Ishikawa (cell line): ENCODE measurements at regions not wholly inside any gene's neighbourhood (a gene's known extent, or its start where the extent isn't known, plus 50 kb on each side); places are given as distances from the start of the nearest gene placed in this dataset.

Source experiments
- CEBPB ChIP-seq: IDR thresholded peaks from 2 replicates; pipeline ENCODE4 v1.6.1; 2012
- CREB1 ChIP-seq: IDR thresholded peaks from 2 replicates; pipeline ENCODE4 v1.6.1; 2012; ENCODE audit warnings: low read depth
- EGR1 ChIP-seq: IDR thresholded peaks from 2 replicates; pipeline ENCODE4 v1.6.1; 2012
- EP300 ChIP-seq: IDR thresholded peaks from 2 replicates; pipeline ENCODE4 v1.6.1; 2012; ENCODE audit warnings: borderline replicate concordance
- MAX ChIP-seq: IDR thresholded peaks from 2 replicates; pipeline ENCODE4 v1.6.1; 2012
- REST ChIP-seq: IDR thresholded peaks from 2 replicates; pipeline ENCODE4 v1.6.1; 2012; ENCODE audit warnings: low read depth, mild to moderate bottlenecking
- TAF1 ChIP-seq: IDR thresholded peaks from 2 replicates; pipeline ENCODE4 v1.6.1; 2012; ENCODE audit warnings: low read depth, mild to moderate bottlenecking
- TCF12 ChIP-seq: IDR thresholded peaks from 2 replicates; pipeline ENCODE4 v1.6.1; 2012; ENCODE audit warnings: low read depth
- TEAD4 ChIP-seq: IDR thresholded peaks from 2 replicates; pipeline ENCODE4 v1.6.1; 2012
- YY1 ChIP-seq: IDR thresholded peaks from 2 replicates; pipeline ENCODE4 v1.6.1; 2012; ENCODE audit warnings: low read depth

- TF ChIP-seq TAF1: no peak
- TF ChIP-seq YY1: no peak
- TF ChIP-seq TEAD4: no peak
- TF ChIP-seq REST: no peak
- no peak for TF ChIP-seq EP300
- no peak for TF ChIP-seq MAX
- no peak for TF ChIP-seq TCF12
- TF ChIP-seq EGR1: no peak
- TF ChIP-seq CREB1: no peak
- no peak for TF ChIP-seq CEBPB
Observed at GRCh38 chr10:31657434-31657872, 271.2 kb downstream of the ARHGAP12 start.
